Activated CD4-positive, alpha-beta T cell treated with anti-CD3 and anti-CD28 coated beads for 1 hour (primary cell): ENCODE measurements at regions not wholly inside any gene's neighbourhood (a gene's known extent, or its start where the extent isn't known, plus 50 kb on each side); places are given as distances from the start of the nearest gene placed in this dataset.
"Not testable (repeated sequence)": the region's sequence is repeated elsewhere in the genome, so short reads cannot be mapped to it uniquely, and the experiment has no call there.

Experiments
- DNase-seq: peaks from one replicate; pipeline ENCODE4 v3.0.0-alpha.2; 2020

DNA sequence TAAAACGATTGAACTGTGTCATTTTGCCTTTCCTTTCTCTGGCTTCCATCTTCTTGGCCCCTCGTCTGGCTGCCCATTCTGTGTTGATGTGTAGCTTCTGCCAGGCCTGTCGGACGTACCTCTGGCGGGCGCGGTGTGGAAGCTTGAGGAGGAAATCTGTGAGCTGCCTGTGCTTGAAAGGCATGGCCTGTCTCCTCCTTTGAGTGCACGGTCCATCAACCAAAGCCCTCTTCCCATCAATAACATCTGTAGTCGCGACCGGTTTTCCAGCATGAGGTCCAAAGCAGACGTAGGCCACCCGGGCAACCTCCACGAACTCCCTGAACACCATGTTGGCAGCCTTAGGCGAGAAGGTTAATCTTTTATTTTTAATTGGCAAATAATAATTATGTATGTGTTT, 202.7 kb downstream of the CRLF2 start:
- DNase-seq, result no peak

DNA sequence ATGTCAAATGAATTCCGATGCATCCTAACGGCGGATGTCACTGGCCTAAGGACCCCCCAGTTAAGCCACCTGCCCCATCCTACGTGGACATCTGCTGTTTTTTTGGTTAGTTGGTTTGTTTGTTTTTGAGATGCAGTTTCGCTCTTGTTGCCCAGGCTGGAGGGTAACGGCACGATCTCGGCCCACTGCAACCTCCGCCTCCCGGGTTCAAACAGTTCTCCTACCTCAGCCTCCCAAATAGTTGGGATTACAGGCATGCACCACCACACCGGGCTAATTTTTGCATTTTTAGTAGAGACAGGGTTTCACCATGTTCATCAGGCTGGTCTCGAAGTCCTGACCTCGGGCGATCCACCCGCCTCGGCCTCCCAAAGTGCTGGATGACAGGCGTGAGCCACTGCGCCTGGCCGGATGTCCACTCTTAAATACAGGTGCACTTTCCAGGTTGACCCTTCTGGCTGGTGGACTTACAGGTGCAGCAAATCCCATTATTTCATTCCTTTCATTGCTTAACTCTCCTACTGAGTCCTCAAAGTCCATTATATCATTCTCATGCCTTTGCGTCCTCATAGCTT, 206.2 kb downstream of the CRLF2 start:
- DNase-seq, result no peak

DNA sequence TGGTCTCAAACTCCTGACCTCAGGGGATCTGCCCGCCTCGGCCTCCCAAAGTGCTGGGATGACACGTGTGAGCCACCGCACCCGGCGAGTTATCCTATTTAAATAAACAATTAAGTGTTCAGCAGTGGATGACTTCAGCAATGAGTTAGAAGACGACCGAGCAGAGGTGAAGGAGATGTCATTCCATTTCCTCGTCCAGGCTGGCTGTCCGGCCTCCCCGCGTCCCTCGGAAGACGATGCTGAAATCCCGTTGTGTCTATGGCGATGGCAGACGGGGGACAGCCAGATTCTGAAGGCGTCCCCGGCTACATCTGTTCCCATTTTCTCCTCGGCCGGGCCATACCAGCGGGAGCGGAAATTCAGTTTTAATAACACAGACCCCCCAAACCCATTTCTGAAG, 209.8 kb downstream of the CRLF2 start:
- no peak for DNase-seq

DNA sequence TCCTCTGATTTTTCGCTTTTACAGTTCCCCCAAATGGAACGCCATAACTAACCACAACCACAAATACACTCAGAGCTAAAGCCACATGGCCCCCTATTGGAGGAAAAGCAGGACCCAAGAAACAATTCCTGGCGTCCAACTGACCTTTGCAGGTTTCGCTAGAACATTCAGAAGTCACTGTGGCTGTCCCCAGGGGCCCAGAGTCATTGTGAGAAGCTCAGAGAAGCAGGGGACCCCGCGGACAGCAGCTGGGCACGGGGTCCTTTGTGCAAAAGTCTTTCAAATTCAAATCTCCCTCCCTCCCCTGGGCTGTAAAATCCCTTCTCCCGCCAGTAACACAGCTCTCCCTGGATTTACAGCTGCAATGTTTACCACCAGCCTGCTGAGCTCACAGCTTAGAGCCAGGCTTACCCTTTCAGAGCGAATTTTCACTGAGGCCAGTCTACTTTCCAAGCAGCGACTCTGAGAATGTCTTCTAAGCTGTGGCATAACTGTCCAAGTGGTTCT, 214.8 kb downstream of the CRLF2 start:
- no peak for DNase-seq

DNA sequence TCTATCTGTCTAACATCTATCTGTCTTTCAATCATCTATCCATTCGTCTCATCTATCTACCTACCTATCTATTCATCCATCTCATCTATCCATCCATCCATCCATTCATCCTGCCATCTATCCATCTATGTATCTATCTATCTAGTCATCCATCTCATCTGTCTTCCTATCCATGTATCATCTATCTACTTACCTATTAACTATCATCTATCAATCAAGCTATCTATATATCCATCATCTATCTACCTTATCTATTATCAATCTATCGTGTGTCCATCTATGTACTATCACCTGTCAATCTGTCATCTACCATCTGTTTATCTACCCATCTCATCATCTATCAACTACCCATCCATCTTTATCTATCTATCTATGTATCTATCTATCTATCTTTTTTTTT, 217.7 kb downstream of the CRLF2 start:
- DNase-seq, result no peak

DNA sequence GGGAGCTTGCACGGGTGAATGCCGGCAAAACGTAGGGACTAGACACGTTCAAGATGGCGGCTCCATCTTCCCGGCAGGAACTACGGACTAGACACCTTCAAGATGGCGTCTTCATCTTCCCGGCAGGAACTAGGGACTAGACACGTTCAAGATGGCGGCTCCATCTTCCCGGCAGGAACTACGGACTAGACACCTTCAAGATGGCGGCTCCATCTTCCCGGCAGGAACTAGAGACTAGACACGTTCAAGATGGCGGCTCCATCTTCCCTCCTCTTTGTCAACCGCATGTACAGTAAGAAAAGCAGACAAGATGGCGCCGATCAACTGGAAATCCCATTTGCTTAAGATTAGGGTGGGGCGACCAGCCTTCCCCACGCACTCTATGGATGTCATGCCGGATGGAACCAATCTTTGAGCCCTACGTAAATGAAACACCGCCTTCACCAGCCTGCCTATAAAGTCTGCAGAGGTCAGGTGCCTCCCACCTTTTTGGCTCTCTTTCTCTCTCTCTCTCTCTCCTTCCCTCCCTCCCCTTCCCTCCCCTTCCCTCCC, 222.4 kb downstream of the CRLF2 start:
- peak; percentile 9 for DNase-seq

DNA sequence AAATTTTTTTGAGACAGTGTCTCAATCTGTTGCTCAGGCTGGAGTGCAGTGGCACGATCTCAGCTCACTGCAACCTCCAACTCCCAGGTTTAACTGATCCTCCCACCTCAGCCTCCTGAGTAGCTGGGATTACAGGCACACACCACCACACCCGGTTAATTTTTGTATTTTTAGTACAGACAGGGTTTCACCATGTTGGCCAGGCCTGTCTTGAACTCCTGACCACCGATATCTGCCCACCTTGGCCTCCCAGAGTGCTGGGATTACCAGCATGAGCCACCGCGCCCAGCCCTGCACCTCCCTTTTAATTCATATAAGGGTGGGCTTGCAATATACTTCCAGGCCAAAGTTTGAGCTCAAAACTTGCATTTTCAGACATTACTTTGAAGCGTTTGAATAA, 223.9 kb downstream of the CRLF2 start:
- DNase-seq, result not testable (repeated sequence)

DNA sequence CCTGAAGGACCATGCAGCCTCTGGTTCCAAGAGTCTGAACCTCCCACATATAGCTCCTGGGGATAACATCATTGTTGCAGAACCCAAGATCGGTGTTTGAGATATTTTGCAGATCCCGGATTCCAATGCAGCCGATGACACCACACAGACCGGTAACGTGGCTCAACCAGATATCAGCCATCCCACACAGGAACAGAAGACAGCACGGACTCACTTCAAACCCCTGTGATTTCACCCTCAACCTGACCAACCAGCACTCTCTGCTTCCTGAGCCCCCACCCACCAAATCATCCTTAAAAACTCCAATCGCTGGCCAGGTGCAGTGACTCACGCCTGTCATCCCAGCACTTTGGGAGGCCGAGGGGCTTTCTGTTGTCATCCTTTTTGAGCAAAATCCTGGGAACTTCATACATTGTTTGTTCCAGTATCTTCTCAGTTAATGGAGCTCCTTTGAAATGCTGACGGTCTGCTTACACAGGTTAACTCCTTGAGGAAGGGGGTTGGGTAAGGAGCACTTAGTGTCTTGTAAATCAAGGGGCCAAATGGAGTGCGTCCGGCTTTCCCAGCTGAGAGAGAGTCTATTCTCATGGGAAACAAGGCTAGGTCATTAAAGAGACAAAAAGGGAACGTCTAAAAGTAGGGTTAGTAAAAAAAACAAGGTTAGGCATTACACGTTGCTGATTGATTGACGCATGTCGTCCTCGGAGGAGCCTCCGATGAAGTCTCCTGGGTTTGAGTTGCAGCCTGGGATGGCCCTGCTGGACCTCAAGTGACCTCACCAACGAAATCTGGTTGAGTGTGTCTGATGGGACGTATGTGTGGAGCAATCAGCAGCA, 230.4 kb downstream of the CRLF2 start:
- no peak for DNase-seq

DNA sequence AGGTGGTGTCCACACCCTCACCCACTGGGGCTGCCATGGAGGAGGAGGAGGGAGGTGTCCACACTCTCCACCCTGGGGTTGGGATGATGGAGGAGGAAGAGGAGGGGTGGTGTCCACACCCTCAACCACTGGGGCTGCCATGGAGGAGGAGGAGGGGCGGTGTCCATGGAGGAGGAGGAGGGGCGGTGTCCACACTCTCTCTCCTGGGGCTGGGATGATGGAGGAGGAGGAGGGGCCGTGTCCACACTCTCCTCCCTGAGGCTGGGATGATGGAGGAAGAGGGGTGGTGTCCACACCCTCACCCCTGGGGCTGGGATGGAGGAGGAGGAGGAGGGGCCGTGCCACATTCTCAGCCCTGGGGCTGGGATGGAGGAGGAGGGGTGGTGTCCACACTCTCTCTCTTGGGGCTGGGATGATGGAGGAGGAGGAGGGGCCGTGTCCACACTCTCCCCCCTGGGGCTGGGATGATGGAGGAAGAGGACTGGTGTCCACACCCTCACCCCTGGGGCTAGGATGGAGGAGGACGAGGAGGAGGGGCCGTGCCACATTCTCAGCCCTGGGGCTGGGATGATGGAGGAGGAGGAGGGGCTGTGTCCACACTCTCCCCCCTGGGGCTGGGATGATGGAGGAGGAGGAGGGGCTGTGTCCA, 231.7 kb downstream of the CRLF2 start:
- DNase-seq, result no peak

DNA sequence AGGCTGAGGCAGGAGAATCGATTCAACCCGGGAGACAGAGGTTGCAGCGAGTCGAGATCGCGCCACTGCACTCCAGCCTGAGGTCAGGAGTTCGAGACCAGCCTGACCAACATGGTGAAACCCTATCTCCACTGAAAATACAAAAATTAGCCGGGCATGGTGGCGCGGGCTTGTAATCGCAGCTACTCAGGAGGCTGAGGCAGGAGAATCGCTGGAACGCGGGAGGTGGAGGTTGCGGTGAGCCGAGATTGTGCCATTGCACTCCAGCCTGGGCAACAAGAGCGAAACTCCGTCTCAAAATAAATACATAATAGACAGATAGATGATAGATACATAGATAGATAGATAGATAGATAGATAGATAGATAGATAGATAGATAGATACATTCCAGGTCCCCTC, 233.3 kb downstream of the CRLF2 start:
- DNase-seq, result not testable (repeated sequence)

DNA sequence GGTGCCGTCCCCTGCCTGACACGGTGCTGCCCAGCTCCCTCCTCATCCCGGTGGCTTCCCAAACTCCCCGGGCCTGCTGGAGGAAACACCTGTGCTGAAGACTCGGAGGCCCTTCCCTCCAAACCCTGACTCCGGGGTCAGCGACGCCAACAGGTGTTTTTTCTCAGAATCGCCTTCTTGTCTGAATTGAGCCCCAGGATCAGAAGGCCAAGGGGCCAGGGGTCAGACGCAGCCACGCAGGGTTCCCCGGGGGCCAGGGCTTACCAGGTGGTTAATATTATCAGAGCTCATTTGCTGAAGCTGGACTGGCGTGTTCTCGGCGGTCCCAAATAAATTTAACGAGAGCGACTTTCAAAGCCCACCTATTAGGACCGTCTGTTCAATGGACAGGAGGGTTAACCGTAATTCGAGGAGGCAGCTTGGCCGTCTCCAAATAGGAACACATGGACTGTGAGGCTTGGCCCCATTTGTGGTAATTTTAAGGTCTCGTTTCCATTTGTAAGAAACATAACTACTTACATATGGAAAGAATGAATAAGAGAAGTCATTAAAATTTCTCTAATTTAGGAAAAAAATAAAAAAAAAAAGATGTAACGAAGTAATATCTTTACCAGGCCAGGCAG, 239.3 kb downstream of the CRLF2 start:
- no peak for DNase-seq

DNA sequence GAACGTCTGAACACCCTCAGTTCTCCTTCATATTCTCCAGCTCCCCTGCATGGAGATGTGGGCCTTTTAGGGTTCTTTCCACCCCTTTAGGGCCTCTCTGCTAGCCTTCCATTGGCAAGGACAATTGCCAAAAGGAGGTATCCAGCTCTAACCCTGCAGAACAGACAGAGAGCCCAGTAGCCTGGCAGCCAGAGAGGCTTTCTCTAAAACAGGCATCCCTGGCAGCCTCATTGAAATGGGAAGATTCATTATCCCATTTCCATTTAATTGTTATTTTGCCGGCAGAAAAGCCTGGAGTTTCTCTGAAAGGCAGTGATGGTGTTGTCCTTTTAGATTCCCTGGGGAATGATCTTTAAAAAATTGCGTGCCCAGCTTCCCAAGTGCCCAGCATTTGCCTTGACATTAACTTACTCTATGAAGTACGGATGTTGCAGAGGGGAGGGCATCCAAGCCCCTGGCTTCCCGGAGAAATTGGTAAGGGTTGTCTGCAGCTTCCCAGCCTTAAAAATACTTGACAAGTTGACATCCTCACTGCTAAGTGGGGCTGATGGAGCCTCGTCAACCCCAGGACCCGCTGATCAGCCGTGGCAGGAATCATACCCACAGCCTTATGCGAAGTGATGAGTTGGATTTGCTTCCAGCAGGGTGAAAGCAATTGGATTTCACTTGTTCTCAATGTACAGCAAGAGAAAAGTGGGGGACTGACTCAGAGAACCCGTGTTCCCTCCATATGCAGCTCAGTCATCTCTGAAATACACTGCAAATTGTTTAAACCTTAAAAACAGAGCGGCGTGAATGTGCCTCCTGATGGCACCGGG, 244.1 kb downstream of the CRLF2 start:
- DNase-seq, result no peak

DNA sequence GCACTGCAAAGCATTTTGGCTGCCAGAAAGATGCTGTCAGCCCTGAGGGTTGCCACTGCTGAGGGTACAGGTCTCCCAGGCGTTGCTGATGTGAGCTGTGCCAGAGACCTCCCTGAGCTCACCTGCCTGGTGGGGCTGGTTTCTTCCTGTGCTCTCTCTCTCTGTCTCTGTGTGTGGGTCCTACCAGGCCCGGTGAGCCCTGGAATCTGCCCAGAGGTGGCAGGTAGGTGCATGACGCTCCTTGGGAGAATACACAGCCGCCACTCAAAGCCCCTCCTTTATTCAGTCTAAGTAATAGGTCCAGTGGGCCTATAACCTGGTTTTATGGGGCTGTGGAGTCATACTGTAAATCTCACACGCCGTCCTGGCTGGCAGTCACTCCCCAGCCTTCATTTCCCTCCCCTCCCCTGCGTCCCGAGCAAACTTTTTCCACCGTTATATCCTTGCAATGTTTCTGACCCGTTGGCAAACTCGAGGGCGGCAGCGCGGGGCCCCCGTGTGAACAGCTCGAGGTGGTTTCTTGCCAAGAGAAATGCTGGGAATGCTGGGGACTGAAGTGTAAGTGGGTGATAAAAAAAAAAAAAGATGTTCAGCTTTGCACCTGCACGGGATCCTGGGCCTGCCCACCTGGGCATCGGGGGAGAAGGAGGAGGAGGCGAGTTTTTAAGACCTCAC, 245.9 kb downstream of the CRLF2 start:
- no peak for DNase-seq

DNA sequence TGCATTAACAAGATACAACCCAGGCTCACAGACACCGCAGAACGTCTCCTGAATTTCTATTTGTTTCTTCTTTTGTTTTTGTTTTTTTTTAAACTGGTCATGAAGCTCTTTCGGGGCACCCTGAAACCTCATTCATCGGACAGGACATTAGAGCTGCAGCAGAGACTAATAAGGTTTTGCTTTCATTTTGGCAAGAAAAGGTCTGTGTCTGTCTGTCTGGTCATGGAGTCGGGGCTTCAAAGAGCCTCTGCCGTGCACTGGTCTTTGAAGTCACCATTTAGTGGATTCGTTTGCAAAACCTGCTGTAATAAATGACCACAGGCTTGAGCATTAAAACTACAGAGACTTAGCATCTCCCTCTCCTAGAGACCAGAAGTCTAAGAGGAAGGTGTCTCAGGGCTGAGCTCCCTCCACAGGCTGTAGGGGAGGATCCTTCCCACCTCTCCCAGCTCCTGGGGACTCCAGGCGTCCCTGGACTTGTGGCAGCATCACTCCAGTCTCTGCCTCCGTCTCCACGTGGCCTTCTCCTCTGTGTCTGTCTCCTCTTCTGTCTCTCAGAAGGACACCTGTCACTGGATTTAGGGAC, 247.5 kb downstream of the CRLF2 start:
- no peak for DNase-seq

DNA sequence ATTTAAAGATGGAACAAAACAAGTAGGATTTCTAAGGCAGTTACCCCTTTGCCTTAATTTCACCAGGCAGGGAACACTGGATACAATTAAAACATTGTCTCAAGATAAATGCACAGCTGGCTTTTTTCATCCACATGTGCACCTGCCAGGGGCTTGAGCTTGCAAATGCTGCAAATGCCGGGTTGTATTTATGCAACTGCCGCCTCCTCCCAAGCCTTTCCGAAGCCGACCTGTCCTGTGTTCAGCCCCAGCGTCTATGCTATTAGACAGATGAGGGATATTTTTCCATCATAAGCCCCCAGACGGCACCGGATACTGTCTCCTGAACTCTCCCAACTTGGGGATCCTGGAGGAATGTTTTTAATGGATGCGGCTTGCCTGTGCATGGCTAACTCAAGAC, 251.6 kb downstream of the CRLF2 start:
- no peak for DNase-seq

DNA sequence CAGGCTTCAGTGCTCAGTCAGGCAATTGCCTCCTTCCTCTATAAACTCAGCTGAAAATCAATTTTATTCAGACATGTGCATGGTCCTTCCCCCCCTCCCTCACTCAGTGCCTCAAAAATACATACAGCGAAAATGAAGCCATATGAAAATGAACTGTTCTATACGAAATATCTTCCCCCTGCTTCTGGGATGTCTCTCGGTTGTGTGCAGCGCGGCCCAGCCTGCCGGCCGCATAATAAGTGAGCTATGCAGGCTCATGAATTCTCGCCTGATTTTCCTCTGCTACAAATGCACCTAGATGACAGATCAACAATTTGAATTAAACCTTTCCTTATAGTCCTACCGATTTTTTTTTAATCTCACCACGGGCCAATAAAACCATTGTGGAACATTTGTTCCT, 252.9 kb downstream of the CRLF2 start:
- no peak for DNase-seq

DNA sequence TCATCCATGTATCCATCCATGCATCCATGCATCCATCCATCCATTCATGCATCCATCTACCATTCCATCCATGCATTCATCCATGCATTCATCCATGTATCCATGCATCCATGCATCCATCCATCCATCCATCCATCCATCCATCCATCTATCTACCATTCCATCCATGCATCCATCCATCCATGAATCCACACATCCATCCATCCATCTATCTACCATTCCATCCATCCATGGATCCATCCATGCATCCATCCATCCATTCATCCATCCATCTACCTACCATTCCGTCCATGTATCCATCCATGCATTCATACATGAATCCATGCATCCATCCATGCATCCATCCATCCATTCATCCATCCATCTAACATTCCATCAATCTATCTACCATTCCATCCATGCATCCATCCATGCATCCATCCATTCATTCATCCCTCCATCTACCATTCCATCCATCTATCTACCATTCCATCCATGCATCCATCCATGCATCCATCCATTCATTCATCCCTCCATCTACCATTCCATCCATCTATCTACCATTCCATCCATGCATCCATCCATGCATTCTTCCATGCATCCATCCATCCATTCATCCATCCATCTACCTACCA, 257.2 kb downstream of the CRLF2 start:
- not testable (repeated sequence) for DNase-seq

DNA sequence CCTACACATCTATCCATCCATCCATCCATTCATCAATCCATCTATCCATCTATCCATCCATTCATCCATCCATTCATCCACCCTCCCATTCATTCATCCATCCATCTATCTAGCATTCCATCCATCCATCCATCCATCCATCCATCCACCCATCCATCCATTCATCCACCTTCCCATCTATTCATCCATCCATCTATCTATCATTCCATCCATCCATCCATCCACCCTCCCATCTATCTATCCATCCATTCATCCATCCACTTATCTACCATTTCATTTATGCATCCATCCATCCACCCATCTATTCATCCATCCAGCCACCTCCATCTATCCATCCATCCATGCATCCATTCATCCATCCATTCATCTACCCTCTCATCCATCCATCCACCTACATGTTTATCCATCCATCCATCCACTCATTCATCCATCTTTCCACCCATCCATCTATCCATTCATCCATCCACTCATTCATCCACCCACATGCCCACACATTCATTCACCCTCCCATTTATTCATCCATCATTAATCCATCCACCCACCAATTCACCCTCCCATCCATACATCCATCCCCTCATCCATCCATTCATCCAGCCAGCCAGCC, 258.5 kb downstream of the CRLF2 start:
- DNase-seq, result no peak

DNA sequence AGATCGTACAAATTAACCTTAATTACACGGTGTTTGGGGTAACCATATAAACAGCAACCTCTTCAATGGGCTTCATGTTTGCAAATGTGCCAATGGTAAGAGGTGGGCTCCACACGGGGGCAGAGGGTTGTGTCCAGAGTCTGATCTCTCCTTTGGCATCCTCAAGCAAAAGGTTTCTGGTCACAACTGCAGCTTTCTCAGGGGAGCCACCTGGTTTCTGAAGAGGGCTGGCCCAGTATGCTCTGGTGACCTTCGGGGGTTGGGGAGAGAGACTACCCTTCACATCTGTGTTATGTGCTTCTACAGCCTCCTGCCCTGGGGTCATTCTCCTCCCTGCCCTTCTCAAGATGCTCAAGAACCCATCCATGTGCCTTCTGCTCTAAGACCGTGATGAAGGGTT, 259.6 kb downstream of the CRLF2 start:
- DNase-seq, result no peak

DNA sequence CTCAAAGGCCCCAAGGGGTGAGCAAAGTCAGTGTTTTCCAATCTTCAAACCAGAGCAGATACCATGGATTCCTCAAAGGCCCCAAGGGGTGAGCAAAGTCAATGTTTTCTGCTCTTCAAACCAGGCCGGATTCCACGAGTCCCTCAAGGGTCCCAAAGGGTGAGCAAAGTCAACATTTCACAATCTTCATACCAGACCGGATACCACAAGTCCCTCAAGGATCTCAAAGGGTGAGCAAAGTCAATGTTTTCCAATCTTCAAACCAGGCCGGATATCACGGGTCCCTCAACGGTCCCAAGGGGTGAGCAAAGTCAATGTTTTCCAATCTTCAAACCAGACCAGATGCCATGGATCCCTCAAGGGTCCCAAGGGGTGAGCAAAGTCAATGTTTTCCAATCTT, 265.2 kb downstream of the CRLF2 start:
- DNase-seq, result not testable (repeated sequence)
